ENCODE measurements at regions not wholly inside any gene's neighbourhood (a gene's known extent, or its start where the extent isn't known, plus 50 kb on each side); places are given as distances from the start of the nearest gene placed in this dataset.

DNA sequence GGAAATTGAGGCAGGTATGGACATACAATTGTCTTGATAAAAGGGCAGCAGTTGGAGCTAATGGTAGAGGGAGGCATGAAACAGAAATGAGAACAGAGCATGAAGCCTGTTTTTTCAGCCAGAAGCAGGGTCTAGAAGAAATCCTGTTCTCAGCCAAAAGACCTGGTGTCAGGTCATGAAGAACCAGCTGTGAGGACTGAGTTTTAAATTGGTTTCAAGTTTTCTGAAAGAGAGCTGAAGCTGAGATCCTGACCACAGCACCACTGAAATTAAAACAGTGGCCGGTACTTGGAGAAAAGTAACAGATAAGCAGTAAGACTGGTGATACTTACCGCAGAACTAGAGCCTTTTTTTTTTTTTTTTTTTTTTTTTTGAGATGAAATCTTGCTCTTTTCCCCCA, 283.8 kb upstream of the BMP2 start:
- DNase-seq: no peak

DNA sequence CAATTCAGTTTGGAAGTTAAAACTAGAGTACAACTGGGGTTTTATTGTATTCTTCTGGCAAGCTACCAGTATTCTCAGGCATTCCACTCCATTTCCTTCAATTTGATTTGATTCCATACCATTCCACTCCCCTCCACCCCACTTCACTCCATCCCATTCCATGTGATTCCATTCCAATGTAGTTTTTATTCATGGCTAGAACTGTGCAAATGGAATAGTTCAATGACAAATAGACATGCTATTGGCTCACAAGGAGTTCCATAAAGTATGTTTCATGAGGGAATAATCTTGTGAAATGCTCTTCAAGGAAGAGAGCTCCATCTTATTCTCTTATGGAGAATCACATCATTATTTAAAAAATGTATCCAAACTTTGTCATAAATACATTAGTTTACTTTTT, 285.0 kb upstream of the BMP2 start:
- DNase-seq: no peak

DNA sequence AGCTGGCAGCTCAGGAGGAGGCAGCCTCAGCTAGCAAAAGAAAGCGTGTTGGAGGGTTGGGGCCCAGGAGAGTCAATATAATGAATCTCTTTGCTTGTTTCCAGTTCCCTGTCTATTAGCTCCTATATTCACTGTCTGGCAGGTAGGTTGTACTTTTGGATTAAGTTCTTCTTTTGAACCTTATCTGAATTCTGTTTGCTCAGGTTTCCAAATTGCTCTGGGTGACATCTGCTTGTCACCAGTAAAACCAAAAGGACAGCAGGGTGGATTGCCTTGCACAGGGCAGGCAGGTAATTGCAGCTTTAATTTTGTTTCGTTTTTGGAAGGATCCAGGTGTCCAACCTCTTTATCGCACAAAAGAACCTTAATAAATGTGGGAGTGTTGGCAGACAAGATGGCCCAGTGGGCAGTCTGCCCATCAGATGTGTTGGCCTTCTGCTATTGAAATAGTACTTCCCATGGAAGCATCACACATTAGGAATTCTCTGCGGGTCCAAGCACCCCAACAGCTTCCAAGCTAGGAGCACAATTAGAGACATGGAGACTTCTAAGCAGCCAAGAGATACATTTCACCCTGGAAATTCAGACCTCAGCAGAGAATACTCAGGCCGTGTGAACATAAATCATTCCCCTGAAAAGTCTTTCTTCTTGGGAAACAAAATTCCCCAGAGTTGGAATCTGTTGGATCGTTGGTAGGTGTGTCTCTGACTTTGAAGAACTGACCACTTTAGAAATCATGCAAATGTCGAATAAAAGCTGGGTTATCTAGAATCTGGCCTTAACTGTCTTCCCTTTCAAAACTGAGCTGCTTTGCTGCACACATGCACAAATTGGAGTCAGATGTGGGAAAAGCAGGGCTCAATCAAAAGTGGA, 286.9 kb upstream of the BMP2 start:
- no peak for DNase-seq

DNA sequence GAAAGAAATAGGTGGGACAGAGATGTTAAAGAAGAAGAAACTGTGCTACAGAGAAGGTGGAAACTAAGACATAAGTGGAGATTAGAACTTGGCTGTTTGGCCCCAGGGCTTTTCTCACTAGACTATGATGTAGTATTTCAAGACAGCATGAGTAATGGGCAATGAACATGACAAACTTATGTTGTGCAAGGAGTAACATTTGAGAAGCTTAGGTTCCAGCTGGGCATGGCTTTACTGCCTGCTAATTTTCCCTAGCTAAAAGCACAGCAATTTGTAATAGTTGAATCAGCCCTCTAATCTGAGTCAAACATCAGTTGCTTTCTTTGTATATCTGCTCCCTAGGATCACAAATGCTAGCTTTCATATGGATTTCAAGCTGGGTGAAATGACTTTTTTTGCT, 294.3 kb upstream of the BMP2 start:
- DNase-seq: no peak

DNA sequence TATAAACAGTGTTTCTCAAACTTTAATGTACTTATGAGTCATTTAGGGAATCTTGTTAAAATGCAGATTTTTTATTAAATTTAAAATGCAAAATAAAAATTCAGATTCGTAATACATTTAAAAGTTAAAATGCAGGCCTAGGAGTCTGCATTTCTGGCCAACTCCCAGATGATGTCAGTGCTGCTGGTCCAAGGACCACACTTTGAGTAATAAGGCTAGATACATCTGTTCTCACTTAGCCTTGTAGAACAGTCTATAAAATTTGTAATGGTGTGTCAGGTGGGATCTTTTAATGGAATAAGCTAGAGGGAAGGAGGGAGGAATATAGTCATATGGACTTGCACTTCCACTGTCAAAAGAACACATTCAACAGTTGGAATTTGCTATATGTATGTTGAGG, 295.6 kb upstream of the BMP2 start:
- no peak for DNase-seq

DNA sequence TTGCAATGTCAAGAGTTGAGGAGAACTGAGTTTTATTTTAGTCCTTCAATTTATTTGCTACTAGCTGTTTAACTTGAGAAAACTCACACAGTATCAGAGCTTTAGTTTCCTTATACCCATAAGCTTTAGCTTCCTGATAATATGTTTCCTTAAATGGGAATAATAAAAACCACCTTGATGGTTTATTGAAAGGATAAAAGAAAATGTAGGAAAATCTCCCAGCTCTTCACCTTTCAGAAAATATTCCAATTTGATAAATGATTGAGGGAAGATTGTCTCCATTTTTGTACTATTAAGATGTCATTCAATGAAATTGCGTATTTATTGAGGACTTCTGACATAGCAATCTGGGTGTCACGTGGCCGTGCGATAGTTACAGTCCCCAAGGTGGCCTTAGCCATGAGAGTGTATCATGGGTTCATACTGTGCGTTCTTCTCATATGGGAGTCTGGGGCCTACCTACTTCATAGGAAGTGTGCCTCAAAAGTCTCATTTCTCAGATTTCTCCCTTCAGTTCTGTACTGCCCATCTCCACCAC, 296.3 kb upstream of the BMP2 start:
- no peak for DNase-seq

DNA sequence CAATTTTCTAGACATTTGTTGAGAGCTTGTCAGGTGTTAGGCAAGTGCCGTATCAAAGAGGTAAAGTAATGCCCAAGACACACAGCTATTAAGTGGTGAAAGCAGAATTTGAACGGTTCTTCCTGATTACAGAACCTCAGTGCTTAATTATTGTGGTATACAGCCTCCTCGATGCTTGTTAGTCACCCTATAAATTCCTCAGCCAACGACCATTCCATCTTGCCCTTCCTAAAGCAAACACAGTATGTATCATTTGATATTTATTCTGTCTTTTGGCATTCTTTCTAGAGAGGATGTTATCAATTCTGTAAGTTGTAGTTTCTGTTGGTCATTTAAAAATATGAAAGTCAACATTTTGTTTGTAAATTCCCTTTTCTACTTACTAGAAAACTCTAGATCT, 297.8 kb upstream of the BMP2 start:
- no peak for DNase-seq

DNA sequence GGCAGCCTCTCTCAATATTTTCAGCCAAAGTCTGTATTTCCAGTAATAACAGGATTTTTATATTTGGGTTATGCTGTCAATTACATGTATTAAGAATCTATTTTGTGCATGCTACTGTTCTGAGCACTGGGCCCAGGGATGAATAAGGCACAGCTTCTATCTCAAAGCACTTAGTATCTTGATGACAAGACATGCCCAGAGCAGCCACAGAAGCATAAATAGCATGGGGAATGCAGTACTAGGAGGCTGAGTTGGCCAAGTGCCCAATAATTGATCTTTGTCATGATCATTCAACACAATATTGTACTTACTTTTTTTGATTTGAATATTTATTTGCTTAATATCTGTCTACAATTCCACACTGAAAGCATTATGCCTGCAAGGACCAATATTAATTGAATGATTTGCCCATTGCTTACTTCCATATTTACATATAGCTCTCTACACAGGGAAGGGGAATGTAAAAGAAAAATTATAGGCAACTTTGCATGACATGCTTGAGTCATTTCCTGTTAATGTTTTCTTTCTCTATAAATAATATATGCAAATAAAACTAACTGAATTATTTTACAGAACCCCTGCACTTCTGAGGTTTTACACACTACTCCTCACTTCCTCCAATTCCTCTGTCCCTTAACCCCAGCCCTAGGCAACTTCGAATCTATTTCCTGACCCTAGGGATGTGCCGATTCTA, 298.9 kb upstream of the BMP2 start:
- DNase-seq: no peak

DNA sequence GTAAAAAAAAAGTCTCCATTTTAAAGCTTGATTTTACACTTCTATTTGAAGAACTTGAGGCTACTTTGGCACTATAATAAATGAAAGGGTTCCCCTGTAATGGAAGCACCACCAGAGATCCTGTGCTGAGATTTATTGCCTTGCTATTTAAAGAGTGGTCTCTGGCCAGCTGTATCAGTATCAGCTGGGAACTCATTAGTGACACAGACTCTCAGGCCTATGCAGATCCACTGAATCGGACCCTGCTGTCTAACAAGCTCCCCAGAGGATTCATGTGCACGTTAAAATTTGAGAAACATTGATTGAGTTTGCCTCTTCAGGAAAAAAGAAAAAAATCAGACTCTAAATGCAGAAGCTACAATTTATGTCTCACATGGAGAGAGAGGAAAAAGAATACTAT, 299.9 kb upstream of the BMP2 start:
- no peak for DNase-seq

DNA sequence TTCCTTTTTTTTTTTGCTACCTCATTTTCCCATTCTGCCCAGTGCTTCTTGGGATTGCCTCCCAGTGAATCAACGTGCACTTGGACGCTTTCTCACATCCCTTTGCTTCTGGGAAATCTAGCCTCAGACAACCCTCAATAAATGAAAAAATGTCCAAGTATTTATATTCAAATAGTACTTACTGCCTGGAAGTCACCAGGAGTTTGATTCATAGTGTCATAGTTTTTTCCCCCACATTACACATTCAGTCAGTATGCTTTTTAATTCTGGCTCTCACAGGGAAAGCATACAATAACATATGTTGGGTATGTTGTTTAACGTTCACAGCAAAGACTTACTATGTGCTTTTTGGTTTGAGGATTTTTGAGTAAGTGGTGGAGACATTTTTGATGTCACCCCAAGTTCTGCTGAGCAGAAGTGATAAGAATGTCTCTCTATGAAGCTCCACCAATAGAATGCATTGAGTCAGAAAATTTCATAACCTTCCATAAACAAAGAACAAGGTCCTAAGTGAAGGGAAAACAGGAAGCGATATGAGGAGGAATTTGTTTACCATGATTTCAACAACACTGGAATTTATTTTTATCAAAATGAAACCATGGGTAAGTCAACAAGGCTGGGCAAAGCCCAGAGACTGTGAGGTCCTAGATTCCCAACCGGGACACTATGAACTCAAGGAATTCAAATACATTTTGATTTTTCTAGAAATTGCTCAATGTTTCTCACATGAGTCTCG, 301.2 kb upstream of the BMP2 start:
- no peak for DNase-seq

DNA sequence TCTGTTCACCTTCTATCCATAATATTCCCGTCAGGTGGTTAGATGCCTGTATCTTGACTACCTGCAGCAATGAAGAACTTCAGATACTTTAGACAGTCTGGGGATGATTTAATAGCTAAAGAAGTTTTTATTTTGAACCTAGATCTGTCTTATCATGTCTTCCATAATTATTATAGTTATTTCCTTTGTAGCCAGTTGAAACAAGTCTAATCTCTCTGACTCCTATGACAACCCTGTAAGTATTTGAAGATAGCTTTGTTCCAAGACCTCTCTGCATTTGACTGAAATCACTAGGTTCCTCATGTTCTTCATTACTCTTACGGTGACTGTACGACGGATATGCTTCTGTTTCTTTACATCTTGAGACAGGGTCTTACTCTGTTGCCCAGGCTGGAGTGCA, 316.6 kb upstream of the BMP2 start:
- no peak for DNase-seq

DNA sequence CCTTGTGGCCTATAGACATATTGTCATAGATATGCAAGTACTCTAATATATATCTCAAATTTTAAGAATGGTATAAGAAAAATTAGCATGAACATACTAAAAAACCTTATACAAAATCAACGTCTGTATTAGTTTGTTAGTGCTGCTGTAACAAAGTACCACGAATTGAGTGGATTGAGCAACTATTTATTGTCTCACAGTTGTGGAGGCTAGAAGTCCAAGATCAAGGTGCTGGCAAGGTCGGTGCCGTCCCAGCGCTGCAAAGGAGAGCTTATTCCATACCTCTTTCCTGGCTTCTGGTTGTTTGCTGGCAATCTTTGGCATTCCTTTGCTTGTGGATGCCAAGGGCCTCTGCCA, 317.6 kb upstream of the FERMT1 start:
- DNase-seq: no peak

DNA sequence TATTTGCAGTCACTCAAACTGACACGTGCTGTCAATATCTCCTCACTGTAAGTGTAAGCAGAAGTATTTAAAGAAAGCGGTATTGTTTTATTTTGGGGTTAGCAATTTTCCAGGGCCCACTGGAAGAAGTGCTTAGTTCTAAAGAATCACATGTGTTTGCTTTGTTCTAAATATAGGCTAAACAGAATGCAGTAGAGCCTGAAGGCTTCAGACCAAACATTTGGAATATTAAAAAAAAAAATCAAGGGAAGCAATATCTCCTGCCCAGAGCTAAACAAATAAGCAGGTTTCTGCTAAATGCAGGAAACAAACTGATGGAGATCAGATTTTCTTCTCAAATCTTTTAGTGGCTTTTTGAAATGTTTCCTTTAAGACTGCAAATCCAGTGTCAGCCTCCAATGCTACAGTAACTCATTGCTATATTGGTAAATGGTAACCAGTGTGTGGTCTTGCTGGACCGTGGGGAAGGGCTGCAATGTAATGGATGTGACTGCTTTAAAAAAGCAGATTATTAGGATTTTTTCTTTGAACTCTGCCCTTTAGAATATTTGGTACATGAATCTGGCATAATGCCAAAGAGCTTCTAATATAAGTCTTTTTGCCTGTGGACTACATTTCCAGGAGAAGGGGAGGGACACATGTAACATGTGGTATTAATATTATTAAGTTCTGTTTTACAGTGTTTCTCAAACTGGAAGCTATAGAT, 317.1 kb upstream of the FERMT1 start:
- DNase-seq: no peak

DNA sequence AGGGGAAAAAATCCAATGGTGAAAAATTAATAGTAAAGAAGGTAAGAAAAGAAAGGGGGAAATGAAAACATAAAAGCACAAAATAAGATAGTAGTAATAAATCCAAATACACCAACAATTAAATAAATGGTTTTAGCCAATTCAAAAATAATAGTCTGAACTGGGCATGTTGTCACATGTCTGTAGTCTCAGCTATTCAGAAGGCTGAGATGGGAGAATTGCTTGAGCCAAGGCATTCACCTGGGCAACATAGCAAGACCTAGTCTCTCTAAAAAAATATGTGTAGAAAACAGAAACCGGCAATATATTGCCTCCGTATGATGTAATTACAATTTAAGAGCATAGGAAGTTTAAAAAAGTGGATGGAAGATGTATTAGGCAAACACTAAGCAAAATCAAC, 311.3 kb upstream of the FERMT1 start:
- DNase-seq: no peak

DNA sequence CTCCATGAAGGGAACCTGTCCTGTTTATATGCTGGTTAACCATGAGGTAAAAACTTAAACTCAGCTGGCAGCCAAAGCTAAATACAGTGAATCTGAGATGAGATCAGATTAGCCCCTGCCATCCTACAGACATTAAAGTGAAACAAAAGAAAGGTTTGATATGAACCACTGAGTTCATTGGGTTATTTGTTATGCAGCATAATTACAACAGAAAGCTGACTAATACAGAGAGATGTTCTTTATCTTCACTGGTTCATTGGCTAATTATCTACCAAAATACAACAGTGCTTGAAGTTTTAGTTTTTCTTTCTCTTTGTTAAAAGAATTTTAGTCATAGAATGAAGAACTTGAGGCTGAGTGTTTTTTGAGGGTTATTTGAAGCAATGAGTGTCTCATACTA, 307.6 kb upstream of the FERMT1 start:
- no peak for DNase-seq

DNA sequence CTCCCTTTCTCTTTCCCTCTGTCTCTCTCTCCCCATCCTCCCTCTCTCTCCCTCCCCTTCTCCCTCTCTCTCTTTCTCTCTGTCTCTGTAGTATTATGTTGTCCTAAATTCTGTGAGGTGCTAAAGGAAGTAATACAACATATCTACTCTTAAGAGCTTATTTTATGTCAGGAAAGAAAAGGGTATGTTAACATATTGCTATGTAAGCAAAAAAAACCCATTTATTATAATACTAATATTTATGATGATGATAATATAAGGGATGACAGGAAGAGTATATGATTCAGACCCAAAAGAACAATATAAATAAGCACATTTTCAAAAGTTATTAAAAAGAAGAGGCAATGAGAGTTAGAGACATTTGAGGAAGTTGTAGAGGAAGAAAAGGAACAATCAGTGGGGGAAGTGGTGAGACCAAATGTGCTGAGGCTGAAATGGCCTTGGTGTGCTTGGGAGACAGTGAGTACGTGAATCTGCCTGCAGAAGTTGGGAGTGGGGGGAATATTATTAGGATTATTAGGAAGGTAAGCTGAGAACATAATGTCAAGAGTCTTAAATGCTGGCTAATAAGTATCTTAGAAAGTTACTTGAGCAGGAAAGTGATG, 303.6 kb upstream of the FERMT1 start:
- DNase-seq: no peak

DNA sequence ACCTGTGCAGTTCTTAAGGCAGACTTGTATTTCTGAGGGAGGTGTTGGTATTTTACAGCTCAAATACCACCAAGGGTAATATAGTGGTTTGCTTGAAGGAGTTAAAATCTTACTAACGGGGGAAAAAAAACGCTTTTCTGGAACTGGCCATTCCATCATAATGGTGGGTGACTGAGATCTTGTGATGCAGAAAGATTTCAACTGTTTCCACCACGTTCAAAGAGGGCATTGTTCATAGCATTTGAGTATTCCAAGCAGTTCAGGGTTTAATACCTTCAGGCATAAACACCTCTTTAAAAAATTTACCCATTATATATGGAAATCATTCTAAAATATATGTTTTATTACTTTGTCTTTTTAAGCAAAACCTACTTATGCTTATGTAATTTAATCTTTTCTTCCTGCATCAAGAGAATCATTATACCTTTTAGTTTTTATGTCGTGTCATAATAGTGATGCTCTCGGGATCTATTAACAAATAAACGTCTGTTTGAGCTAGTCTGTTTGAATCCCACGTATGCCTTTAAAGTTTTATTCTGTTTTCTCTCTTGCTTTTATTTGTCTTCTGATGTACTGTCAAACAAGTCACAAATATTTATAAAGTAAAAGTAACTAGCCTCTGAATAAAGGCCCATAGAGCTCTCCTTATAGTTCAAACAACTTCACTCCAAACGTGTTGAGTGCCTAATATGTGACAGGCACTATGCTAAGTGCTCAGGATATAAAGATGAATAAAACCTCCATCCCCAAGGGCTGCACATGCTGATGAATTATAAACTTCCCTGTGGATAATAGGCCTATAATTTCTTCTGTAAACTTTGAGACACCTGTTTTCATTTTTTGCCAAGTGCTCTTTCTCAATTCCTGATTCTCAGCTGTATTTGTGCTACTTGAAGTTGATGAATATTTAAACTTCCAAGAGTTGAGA, 298.8 kb upstream of the FERMT1 start:
- DNase-seq: no peak

DNA sequence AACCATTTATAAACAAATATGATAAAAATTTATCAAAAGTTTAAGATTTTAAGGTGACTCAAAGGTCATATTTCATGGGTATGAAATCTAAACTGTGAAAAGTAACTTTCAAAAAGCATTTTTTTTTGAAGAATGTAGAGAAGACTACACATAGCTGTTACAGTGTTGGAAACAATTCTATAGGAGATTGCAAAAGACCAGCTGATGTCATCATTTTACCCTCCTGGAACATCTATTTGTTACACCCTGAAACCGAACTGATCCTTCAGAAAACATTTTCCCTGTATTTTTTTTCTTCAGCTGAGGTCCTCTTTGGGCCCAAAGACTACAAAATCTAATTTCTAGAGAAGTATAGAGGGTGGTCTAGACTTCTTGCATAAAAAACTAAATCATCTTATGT, 297.5 kb upstream of the FERMT1 start:
- DNase-seq: no peak

DNA sequence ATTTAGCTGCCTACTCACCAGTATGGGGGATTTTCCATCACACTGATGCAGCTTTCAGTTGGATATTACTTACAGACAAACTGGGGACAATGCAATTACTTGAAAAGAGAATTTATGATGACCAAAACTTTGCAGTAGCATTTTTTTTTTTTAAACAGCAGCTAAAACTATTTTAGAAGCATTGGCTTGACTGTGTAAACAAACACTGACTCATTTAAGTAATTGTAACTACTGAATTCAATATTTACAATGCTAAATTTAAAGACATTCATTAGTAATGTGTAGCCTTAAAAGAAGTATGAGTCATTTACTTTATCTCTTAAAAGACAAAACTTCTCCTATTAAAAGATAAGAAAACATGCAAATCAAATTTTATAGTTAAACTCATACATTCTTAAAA, 295.9 kb upstream of the FERMT1 start:
- no peak for DNase-seq

DNA sequence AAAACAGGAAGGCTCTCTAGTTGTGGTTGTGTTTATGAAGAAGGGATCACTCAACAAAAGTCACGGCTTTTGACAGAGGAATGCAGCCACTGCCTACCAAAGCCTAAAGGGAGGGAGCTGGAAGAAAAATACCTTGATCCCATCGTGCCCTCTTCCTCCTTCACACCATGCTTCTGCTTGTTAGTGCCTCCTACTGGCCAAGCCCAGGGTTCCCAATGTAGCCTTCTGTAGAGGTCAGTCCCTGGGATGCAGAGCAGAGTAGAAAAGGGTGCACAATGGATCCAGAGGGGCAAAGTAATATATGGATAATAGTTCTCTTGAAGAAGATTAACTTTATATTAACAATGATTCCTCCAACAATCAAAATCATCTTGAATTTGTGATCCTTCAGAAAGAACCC, 293.5 kb upstream of the FERMT1 start:
- no peak for DNase-seq

DNA sequence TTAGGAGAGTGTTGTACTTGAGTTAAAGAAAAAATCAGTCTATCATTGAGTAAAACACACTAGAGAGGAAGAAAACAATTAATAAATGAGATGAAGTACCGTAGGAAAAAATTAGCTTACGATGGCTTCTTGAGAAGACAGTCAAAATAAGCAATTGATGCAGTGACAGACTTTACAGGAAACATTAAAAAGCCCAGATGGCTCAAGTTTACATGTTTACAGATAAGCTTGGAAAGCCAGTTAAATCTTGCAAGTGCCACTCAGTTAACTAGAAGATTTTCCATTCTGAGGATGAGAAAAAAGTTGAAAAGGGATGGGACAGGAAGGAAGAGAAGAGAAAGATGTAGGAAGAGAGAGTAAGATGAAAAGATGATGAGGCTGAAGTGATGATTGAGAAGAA, 288.8 kb upstream of the FERMT1 start:
- DNase-seq: no peak

DNA sequence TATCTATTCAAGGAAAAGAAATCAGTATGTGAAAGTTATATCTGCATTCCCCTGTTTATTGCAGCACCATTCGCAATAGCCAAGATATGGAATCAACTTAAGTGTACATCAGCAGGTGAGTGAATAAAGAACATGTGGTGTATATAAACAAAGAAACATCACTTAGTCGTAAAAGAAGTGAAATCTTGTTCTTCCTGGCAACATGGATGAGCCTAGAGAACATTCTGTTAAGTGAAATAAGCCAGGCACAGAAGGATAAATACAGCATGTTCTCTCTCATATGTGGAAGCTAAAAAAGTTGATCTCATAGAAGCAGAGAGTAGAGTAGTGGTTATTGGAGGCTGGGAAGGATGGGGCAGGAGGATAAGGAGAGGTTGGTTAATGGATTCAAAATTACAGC, 287.9 kb upstream of the FERMT1 start:
- DNase-seq: no peak

Data from DMS79 treated with DMSO at 0.1 percent for 48 hours (cell line).